SK-N-SH (cell line): ENCODE measurements at regions not wholly inside any gene's neighbourhood (a gene's known extent, or its start where the extent isn't known, plus 50 kb on each side); places are given as distances from the start of the nearest gene placed in this dataset.

Experiments
- CTCF ChIP-seq: fragments of 200-600 bp; sonication (generic); IDR thresholded peaks from 2 replicates; pipeline ENCODE4 v1.6.1; 2017; ENCODE audit warnings: antibody characterized with exemption, mild to moderate bottlenecking, moderate library complexity
- EP300 ChIP-seq, 2 experiments: IDR thresholded peaks; 2 replicates each; pipeline versions ENCODE4 v1.4.0 to v1.6.1; 2012; ENCODE audit warnings: borderline replicate concordance in 1 of 2, low read depth in 1 of 2, low read length in 1 of 2
- MAX ChIP-seq: IDR thresholded peaks from 2 replicates; pipeline ENCODE4 v1.4.0; 2012; ENCODE audit warnings: low read depth
- MXI1 ChIP-seq: IDR thresholded peaks from 2 replicates; pipeline ENCODE4 v1.6.1; 2012; ENCODE audit warnings: mild to moderate bottlenecking, low read depth, low read length, improper control_type of control experiment
- POLR2AphosphoS5 ChIP-seq: IDR thresholded peaks from 2 replicates; pipeline ENCODE4 v1.6.1; 2012; ENCODE audit warnings: low read depth, low read length

GRCh38 chr13:104593693-104594092 lies 1527.5 kb upstream of the SLC10A2 start:
- TF ChIP-seq CTCF: no peak
- no peak for TF ChIP-seq MAX
- TF ChIP-seq POLR2AphosphoS5: no peak
- TF ChIP-seq MXI1: no peak
- no peak for TF ChIP-seq EP300 (IDR thresholded peaks at IDR 0.05; ENCODE audit: borderline replicate concordance in 1 of 2, low read depth in 1 of 2, low read length in 1 of 2)
